ENCODE measurements at regions not wholly inside any gene's neighbourhood (a gene's known extent, or its start where the extent isn't known, plus 50 kb on each side); places are given as distances from the start of the nearest gene placed in this dataset.

- no peak for TF ChIP-seq CTCF (IDR thresholded peaks at IDR 0.05; ENCODE audit: low read depth, low read length)
- no peak for TF ChIP-seq EZH2phosphoT487 (IDR thresholded peaks at IDR 0.05; ENCODE audit: low read depth)
Measured at GRCh38 chr9:29060041-29060440, 1486.8 kb upstream of the C9orf72 start.
